Omental fat pad (tissue), 3 donors: ENCODE measurements at regions not wholly inside any gene's neighbourhood (a gene's known extent, or its start where the extent isn't known, plus 50 kb on each side); places are given as distances from the start of the nearest gene placed in this dataset.

Experiments
- ATAC-seq: fragments of 150-250 bp; one replicate; pipeline ENCODE4 v1.9.1; 2016; ENCODE audit warnings: mild to moderate bottlenecking, moderate library complexity; ENCODE audit not compliant: low FRiP score
- DNase-seq: peaks from one replicate; pipeline ENCODE4 v3.0.0-alpha.2; 2019; ENCODE audit warnings: low spot score
- CTCF ChIP-seq, 3 donors: fragments of 450-650 bp; IDR thresholded peaks; one replicate each; pipeline ENCODE4 v1.5.1; 2016 to 2017; ENCODE audit warnings: antibody characterized with exemption in 3 of 3, mild to moderate bottlenecking in 3 of 3, moderate library complexity in 2 of 3

GRCh38 chr12:78473136-78473535, 391.4 kb upstream of the SYT1 start:
- no peak for TF ChIP-seq CTCF (IDR thresholded peaks at IDR 0.05)
- no peak for ATAC-seq
- DNase-seq, result no peak

GRCh38 chr12:78473561-78473960, 391.0 kb upstream of the SYT1 start:
- DNase-seq (no peak), ATAC-seq (no peak)
- no peak for TF ChIP-seq CTCF (IDR thresholded peaks at IDR 0.05)

GRCh38 chr12:78483767-78484315, 380.7 kb upstream of the SYT1 start:
- TF ChIP-seq CTCF (IDR thresholded peaks at IDR 0.05), result no peak
- no peak for ATAC-seq
- no peak for DNase-seq

GRCh38 chr12:78489990-78490389, 374.6 kb upstream of the SYT1 start:
- no peak for TF ChIP-seq CTCF (IDR thresholded peaks at IDR 0.05)
- no peak for DNase-seq
- ATAC-seq, result no peak

GRCh38 chr12:78490861-78491260, 373.7 kb upstream of the SYT1 start:
- TF ChIP-seq CTCF (IDR thresholded peaks at IDR 0.05), result no peak
- DNase-seq (no peak), ATAC-seq (no peak)

- DNase-seq (no peak), ATAC-seq (no peak)
- no peak for TF ChIP-seq CTCF (IDR thresholded peaks at IDR 0.05)
These were observed 369.7 kb upstream of the SYT1 start for GRCh38 chr12:78494911-78495310.

GRCh38 chr12:78501825-78502224, 362.7 kb upstream of the SYT1 start:
- TF ChIP-seq CTCF (IDR thresholded peaks at IDR 0.05), result no peak
- DNase-seq, result no peak
- ATAC-seq, result no peak
